NCI-H2107 (cell line): ENCODE measurements at regions not wholly inside any gene's neighbourhood (a gene's known extent, or its start where the extent isn't known, plus 50 kb on each side); places are given as distances from the start of the nearest gene placed in this dataset.
"Not testable (repeated sequence)": the region's sequence is repeated elsewhere in the genome, so short reads cannot be mapped to it uniquely, and the experiment has no call there.

ENCODE experiments used
- DNase-seq: peaks from one replicate; lab custom pipeline; 2025; lab: John Stamatoyannopoulos, UW

DNA sequence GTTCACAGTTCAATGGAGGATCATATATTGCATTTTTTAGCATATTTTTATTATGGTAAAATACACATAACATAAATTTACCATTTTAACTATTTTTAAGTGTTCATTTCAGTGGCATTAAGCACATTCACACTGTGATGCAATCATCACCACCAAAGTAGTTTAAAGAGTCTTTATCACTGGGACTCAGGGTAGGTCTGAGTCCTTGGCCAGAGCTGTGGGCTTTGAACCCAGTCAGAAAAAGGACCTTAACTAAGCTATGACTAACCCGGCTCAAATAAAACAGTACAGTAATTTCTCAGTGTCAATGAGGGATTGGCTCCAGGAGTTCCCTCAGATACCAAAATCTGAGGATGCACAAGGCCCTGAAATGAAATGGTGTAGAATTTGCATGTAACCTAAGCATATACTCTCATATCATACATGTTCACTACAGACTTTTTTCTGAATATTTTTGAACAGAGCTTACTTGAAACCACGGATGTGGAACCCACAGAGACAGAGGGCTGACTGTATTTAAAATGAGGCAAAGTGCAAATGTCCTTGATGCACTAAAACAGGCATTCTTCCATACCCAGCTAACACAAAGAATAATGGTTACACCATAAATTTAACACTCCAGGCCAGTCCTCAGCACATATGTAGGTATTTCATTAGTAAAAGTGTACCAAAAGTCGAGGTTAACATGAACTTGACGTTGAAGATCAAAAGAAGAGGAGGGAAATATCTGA lies 246.2 kb downstream of the LNPK start:
- no peak for DNase-seq

DNA sequence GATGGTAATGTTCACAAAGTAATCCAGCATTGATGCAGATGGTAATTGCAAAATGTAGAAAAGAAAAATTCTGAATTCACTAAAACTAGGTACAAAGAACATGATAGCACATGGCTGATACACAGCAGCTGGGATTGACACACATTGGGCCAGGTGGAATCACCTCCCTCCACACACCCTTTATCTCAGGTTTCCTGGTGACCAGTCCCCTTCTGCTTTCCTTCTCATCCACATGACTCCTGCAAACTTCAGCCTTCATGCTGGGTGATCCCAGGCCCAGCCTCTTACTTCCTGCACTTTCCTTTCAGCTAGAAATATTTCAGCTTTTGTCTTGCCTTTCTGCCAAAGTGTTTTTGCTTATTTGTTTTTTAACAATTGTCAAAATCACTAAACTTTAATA lies 246.9 kb downstream of the LNPK start:
- no peak for DNase-seq

- no peak for DNase-seq
These were observed 251.9 kb downstream of the LNPK start for GRCh38 chr2:175750195-175750594.

GRCh38 chr2:175745911-175746310 lies 256.2 kb downstream of the LNPK start:
- no peak for DNase-seq

DNA sequence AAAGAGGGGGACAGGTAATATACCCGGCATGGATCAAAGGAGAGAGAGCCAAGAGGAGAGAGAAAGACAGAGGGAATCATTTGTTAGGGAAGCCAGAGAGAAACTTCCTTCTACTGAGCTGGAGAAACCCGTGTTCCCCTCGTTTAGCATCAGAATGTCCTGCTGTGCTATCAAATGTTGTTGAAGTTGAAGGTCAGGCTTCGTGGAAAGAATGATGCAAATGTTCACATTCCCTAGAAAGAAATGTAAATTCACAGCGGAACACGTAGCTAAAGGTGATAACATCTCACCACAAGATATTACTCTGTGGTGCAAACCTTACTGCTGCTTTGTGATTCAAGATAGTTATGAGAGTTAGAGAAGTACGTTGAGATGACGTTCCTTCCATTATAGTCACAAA lies 258.1 kb downstream of the LNPK start:
- no peak for DNase-seq

GRCh38 chr2:175743011-175743410 lies 259.1 kb downstream of the LNPK start:
- no peak for DNase-seq

- no peak for DNase-seq
These were observed 259.7 kb downstream of the LNPK start for GRCh38 chr2:175742367-175742766.

- no peak for DNase-seq
These were observed 260.9 kb downstream of the LNPK start for GRCh38 chr2:175741164-175741563.

GRCh38 chr2:175737722-175738361 lies 264.2 kb downstream of the LNPK start:
- DNase-seq, result no peak

- peak; percentile 25 for DNase-seq
These were observed 267.4 kb downstream of the LNPK start for GRCh38 chr2:175734686-175735085.

GRCh38 chr2:175732531-175732930 lies 269.5 kb downstream of the LNPK start:
- DNase-seq, result no peak

DNA sequence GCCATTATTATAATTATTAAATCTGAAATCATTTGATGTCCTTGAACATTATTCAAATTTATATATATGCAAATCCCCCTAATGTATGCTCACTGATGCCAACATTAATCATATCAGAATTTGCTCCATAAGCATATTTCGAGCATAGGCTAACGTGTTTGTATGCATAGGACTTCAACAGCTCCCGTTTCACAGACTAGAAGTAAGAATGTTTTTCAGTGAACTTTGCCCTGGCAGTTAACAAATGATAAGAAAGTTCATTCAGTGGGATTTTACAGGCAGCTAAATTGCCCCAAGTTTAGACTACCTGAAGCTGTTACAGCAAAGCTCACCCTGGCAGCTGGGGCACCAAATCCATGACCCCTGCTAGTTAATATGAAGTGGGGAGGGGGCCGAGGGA lies 272.0 kb downstream of the LNPK start:
- DNase-seq, result no peak

DNA sequence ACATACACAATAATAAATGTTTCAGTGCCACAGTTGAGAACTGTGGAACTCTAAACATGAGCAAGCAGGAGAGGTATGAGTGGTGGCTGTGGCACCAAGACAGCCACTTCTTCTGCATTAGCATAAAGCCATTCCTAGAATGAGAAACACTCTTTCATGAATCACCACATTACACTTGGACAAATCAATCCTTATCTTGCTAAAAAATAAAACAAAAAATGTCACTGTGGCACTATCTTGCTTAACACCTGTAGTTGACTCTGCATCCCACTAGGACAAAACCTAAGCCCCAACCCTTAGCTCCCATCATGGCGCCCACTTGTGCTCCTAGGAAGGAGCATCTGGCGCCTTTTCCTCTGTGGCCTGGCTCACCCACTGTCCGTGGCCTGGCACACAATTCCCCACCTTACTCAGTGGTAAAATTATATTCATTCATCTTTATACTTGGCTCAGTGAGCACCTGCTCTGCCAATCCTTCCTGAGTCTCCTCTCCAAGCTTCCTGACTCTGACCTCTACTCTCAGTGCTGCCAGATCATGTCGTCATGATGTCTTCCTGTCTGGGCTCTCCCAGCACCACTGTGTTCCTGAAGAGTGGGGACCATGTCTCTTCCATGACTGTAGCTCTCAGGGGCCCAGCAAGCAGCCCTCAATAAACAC lies 272.9 kb downstream of the LNPK start:
- no peak for DNase-seq

GRCh38 chr2:175728032-175728431 lies 274.0 kb downstream of the LNPK start:
- no peak for DNase-seq

DNA sequence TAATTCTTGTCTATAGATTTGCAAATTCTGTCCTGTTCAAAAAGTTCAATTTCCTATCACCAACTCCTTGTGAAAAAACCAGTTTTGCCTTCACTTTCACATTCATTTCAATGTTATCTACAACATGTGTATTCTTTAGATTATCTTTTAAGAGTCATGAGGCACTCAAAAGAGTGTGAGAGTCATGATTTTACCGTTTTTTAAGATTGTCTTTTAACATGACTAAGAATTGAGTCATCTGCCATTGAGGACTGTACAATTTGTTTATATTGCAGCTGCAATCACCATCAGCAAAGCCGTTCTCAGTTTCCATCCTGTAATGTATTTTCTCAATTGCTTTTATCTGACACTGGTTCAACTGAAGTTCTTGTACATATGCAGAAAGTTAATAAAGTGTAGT lies 275.8 kb downstream of the LNPK start:
- DNase-seq, result no peak

- DNase-seq, result no peak
These were observed 292.8 kb downstream of the LNPK start for GRCh38 chr2:175709248-175709647.

DNA sequence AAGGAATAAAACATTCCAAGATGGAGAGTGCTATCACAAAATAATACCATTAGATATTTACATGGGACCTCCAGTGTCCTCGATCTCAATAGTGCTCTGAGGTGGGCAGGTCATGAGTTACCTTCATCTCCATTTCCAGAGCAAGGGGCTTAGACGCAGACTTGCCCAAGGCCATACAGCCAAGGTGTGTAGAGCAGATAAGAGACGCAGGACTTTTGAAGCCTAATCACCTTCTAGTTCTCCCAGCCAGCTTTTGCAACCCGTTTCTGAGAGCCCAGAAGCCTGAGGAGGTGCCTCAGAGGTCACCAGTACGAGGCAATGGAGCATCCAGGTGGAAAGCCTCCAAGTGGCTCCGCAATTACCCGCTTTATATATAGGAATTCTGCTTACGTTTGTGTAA lies 294.7 kb downstream of the LNPK start:
- no peak for DNase-seq

DNA sequence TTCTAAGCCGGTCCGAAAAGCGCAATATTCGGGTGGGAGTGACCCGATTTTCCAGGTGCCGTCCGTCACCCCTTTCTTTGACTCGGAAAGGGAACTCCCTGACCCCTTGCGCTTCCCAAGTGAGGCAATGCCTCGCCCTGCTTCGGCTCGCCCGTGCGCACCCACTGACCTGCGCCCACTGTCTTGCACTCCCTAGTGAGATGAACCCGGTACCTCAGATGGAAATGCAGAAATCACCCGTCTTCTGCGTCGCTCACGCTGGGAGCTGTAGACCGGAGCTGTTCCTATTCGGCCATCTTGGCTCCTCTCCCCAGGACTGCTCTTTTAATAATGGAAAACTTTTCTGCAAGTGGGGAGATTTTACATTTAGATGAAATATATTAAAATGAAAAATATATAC lies 297.5 kb downstream of the LNPK start:
- DNase-seq, result not testable (repeated sequence)

DNA sequence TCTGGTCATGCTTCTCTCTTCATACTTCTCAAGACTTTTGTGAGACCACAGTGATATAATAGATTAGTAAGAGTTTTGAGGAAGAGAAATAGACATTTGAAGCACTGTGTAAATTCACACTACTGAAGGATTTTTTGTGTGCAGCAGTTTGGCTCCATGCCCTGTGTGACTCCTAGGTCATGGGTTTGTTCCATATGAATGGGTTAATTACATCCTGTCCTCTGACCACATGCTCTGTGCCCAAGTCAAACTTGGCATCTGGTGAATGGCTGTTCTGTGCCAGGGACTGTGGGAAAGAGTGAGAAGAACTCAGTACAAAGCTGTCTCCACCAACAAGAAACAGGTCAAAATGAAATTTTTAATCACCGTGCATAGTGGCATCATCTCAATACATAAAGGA lies 304.0 kb downstream of the LNPK start:
- DNase-seq, result no peak

DNA sequence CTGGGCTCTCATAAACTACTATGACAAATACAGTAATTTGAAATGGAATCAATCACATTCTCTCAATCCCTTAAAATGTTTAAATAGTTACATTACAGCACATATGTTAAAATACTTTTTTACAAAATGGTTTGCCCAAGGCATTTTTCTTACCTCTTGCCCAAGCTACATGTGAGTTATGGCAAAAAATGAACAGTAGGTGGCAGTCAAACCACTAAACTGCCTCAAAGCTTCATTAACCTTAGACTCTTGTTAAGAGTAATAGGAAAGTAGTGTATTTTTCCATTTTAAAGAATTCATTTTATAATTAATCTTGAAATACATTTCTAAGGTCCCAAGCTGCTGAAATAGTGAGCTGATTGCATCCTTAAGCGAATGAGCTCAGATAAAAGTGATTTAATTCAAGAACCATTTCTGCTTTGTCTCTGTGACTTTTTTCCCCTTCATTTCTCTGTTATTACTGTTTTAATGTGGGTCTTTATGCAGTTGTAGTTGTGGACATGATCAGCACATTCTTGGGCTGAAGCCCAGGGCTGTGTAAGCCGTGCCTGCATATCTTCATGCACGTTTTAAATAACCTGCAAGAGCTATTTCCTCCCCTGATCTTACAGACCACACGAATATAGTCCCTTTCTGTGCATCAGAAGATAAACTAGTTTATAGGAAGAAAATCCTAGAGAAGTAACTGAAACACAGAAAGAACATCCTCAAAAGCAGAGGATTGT lies 311.8 kb downstream of the LNPK start:
- DNase-seq, result peak; percentile 37

GRCh38 chr2:175688243-175688642 lies 313.8 kb downstream of the LNPK start:
- no peak for DNase-seq

DNA sequence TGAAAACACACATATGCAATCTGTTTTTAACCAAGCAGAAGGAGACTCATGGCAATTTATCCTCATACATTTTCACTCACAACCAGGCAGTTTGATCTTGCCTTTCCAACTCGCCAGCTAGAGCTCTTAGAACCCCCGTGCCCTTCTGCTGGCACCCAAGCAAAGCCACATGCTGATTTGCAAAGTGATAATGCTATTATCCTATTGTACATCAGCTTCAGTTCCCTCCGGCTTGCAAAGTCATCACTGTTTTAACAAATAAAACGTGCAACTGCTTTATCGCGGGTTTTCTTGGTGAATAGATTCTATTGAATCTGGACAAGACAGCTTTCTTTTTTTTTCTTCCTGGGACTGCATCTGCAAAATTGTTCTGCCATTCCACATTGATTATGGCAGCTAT lies 314.6 kb downstream of the LNPK start:
- DNase-seq, result no peak

DNA sequence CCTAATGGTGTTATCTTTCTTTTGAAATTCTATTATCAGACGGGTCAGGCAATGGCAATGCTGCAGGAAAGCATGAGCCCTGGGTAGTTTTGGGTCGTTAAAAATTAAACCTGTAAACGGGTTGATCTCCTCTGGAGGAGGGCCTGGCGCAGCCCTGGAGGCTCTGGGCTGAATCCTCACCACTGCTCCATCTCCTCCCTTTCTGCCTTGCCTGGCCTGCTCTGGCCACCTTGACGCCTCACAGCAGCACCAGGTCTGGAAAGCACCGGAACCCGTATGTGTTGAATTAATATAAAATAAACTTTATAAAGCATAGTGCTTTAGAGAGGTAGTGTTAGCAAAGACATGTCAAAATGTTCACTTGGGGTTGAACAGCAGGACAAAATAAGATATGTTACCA lies 316.1 kb downstream of the LNPK start:
- no peak for DNase-seq
